H1 (cell line): ENCODE measurements at regions not wholly inside any gene's neighbourhood (a gene's known extent, or its start where the extent isn't known, plus 50 kb on each side); places are given as distances from the start of the nearest gene placed in this dataset.

Source experiments
- CTCF ChIA-PET: fragments of 300-600 bp; sonication (Branson Sonifier 250); formaldehyde crosslinking; loops from one replicate; lab custom pipeline; 2021; ENCODE audit not compliant: partially characterized antibody; lab: Charles Lee
- POLR2A ChIA-PET: fragments of 300-600 bp; sonication (Branson Sonifier 250); formaldehyde crosslinking; loops from one replicate; lab custom pipeline; 2021; ENCODE audit warnings: inconsistent platforms; ENCODE audit not compliant: partially characterized antibody; lab: Charles Lee
- DNase-seq, 2 experiments: peaks; one replicate each; pipeline versions ENCODE4 v3.0.0 to v3.0.0-alpha.2; 2010 to 2022; ENCODE audit warnings: low spot score in 2 of 2, low read depth in 1 of 2, mixed read lengths in 1 of 2
- FAIRE-seq: peaks from 2 replicates; lab custom pipeline; 2011; peaks lifted over from hg19 to GRCh38; lab: Jason Lieb, UNC
- H2AFZ ChIP-seq: 2 replicates; pipeline ENCODE4 v1.8.1; 2012; ENCODE audit warnings: low read length, inconsistent platforms
- H2AK5ac ChIP-seq: 2 replicates; pipeline ENCODE4 v1.6.1; 2013; ENCODE audit warnings: low read depth, low read length
- H2BK120ac ChIP-seq: replicated peaks from 2 replicates; pipeline ENCODE3; 2013; ENCODE audit warnings: low read depth, low read length, inconsistent platforms
- H2BK12ac ChIP-seq: 2 replicates; pipeline ENCODE4 v1.6.1; 2013; ENCODE audit warnings: low read depth, low read length
- H2BK15ac ChIP-seq: 2 replicates; pipeline ENCODE4 v1.6.1; 2013; ENCODE audit warnings: low read length
- H2BK20ac ChIP-seq: 2 replicates; pipeline ENCODE4 v1.6.1; 2013; ENCODE audit warnings: low read length
- H2BK5ac ChIP-seq: 2 replicates; pipeline ENCODE4 v1.6.1; 2013; ENCODE audit warnings: low read depth, low read length
- H3K14ac ChIP-seq: 2 replicates; pipeline ENCODE4 v1.6.1; 2013; ENCODE audit warnings: inconsistent platforms; ENCODE audit not compliant: insufficient read length
- H3K18ac ChIP-seq: 2 replicates; pipeline ENCODE4 v1.6.1; 2013; ENCODE audit warnings: low read length; ENCODE audit errors: extremely low read depth
- H3K23ac ChIP-seq: 2 replicates; pipeline ENCODE4 v1.6.1; 2013; ENCODE audit warnings: inconsistent platforms; ENCODE audit not compliant: insufficient read length
- H3K23me2 ChIP-seq: 2 replicates; pipeline ENCODE4 v1.6.1; 2013; ENCODE audit warnings: low read depth, low read length
- H3K27ac ChIP-seq: 2 replicates; pipeline ENCODE4 v1.6.1; 2011; ENCODE audit warnings: low read depth, low read length, inconsistent platforms
- H3K27me3 ChIP-seq, 4 experiments: replicated peaks in 1 of 4; 1 replicate in 1 of 4; 2 replicates in 3 of 4; pipeline versions ENCODE4 v1.6.1 to v1.8.1; 2011 to 2013; ENCODE audit warnings: low read length in 3 of 4, mild to moderate bottlenecking in 3 of 4, inconsistent platforms in 2 of 4, mixed read lengths in 2 of 4, moderate library complexity in 1 of 4; ENCODE audit not compliant: control insufficient read depth in 3 of 4, insufficient read depth in 3 of 4; ENCODE audit errors: extremely low read depth in 1 of 4
- H3K36me3 ChIP-seq, 4 experiments: 2 replicates each; pipeline versions ENCODE4 v1.6.1 to v1.8.1; 2011 to 2013; ENCODE audit warnings: mild to moderate bottlenecking in 4 of 4, low read length in 3 of 4, moderate library complexity in 2 of 4, control low read depth in 1 of 4, inconsistent platforms in 1 of 4; ENCODE audit not compliant: insufficient read depth in 4 of 4, control insufficient read depth in 2 of 4
- H3K4ac ChIP-seq: replicated peaks from 2 replicates; pipeline ENCODE3; 2013; ENCODE audit warnings: low read length, low read depth, mixed read lengths, inconsistent platforms; ENCODE audit not compliant: insufficient read length
- H3K4me1 ChIP-seq, 4 experiments: replicated peaks in 1 of 4; 1 replicate in 1 of 4; 2 replicates in 3 of 4; pipeline versions ENCODE4 v1.6.1 to v1.8.1; 2011 to 2013; ENCODE audit warnings: low read length in 3 of 4, inconsistent platforms in 2 of 4, mixed read lengths in 1 of 4; ENCODE audit not compliant: insufficient read depth in 4 of 4, control insufficient read depth in 3 of 4
- H3K4me2 ChIP-seq, 2 experiments: 2 replicates each; pipeline versions ENCODE4 v1.6.1 to v1.8.1; 2011 to 2013; ENCODE audit warnings: low read depth in 2 of 2, low read length in 2 of 2, control low read depth in 1 of 2, inconsistent platforms in 1 of 2, mild to moderate bottlenecking in 1 of 2; ENCODE audit not compliant: insufficient read depth in 1 of 2
- H3K4me3 ChIP-seq, 4 experiments: fragments of 200-600, 300-600 bp in 1 of 4; sonication (generic), shearing (Covaris generic), sonication (Bioruptor Twin) in 1 of 4; 2 replicates each; pipeline versions ENCODE4 v1.5.1 to v1.8.1; 2011 to 2016; ENCODE audit warnings: low read length in 4 of 4, low read depth in 3 of 4, control low read depth in 2 of 4, inconsistent platforms in 2 of 4, mild to moderate bottlenecking in 2 of 4, mixed read lengths in 1 of 4, moderate library complexity in 1 of 4; ENCODE audit not compliant: insufficient read depth in 2 of 4; ENCODE audit errors: extremely low read depth in 1 of 4
- H3K56ac ChIP-seq: replicated peaks from 2 replicates; pipeline ENCODE3; 2013; ENCODE audit warnings: low read depth, mild to moderate bottlenecking, mixed read lengths, low read length, inconsistent platforms; ENCODE audit not compliant: insufficient read length
- H3K79me1 ChIP-seq: 2 replicates; pipeline ENCODE4 v1.6.1; 2013; ENCODE audit warnings: low read depth, low read length, control low read depth
- H3K79me2 ChIP-seq, 2 experiments: 2 replicates each; pipeline versions ENCODE4 v1.6.1 to v1.8.1; 2012 to 2013; ENCODE audit warnings: low read length in 2 of 2, mild to moderate bottlenecking in 2 of 2, inconsistent platforms in 1 of 2; ENCODE audit not compliant: insufficient read depth in 2 of 2, control insufficient read depth in 1 of 2
- H3K9ac ChIP-seq, 4 experiments: replicated peaks in 1 of 4; 1 replicate in 1 of 4; 2 replicates in 3 of 4; pipeline versions ENCODE4 v1.6.1 to v1.8.1; 2011 to 2013; ENCODE audit warnings: low read depth in 3 of 4, low read length in 3 of 4, control low read depth in 2 of 4, mild to moderate bottlenecking in 2 of 4, moderate library complexity in 2 of 4, inconsistent platforms in 1 of 4; ENCODE audit errors: extremely low read depth in 1 of 4
- H3K9me3 ChIP-seq, 2 experiments: 2 replicates each; pipeline versions ENCODE4 v1.6.1 to v1.8.1; 2012 to 2013; ENCODE audit warnings: mild to moderate bottlenecking in 2 of 2, moderate library complexity in 2 of 2, control low read depth in 1 of 2, inconsistent platforms in 1 of 2, low read depth in 1 of 2, low read length in 1 of 2, mixed read lengths in 1 of 2; ENCODE audit not compliant: insufficient read depth in 2 of 2
- H4K20me1 ChIP-seq, 2 experiments: replicated peaks in 1 of 2; 2 replicates each; pipeline versions ENCODE3 to v1.8.1; 2011 to 2013; ENCODE audit warnings: inconsistent platforms in 2 of 2, low read length in 2 of 2, mild to moderate bottlenecking in 1 of 2; ENCODE audit not compliant: insufficient read depth in 2 of 2, control insufficient read depth in 1 of 2
- H4K5ac ChIP-seq: 2 replicates; pipeline ENCODE4 v1.6.1; 2013; ENCODE audit warnings: low read length, low read depth, mixed read lengths, inconsistent platforms; ENCODE audit not compliant: insufficient read length
- H4K8ac ChIP-seq: 2 replicates; pipeline ENCODE4 v1.8.0; 2013; ENCODE audit warnings: mild to moderate bottlenecking, moderate library complexity, low read length, inconsistent platforms; ENCODE audit not compliant: insufficient read depth; ENCODE audit errors: extremely low read depth
- H4K91ac ChIP-seq: replicated peaks from 2 replicates; pipeline ENCODE3; 2013; ENCODE audit warnings: low read length, mixed read lengths, inconsistent platforms; ENCODE audit not compliant: insufficient read length
- BRCA1 ChIP-seq: IDR thresholded peaks from 2 replicates; pipeline ENCODE4 v1.6.1; 2012; ENCODE audit warnings: low read depth, low read length, improper control_type of control experiment
- CBX5 ChIP-seq: fragments of 300-800, 300-1000 bp; sonication (generic); IDR thresholded peaks from 2 replicates; pipeline ENCODE4 v1.7.1; 2016; ENCODE audit warnings: antibody characterized with exemption, low read length, low read depth
- CBX8 ChIP-seq: fragments of 300-800, 300-1000 bp; sonication (generic); IDR thresholded peaks from 2 replicates; pipeline ENCODE4 v1.7.1; 2016; ENCODE audit warnings: low read depth, low read length, borderline replicate concordance
- CTBP2 ChIP-seq: IDR thresholded peaks from 2 replicates; pipeline ENCODE4 v1.7.0; 2011; ENCODE audit warnings: borderline replicate concordance, mild to moderate bottlenecking, moderate library complexity, mixed read lengths, low read length; ENCODE audit not compliant: insufficient read depth, insufficient read length
- GTF2F1 ChIP-seq: IDR thresholded peaks from 2 replicates; pipeline ENCODE4 v1.6.1; 2012; ENCODE audit warnings: low read depth, low read length, improper control_type of control experiment, borderline replicate concordance
- HDAC2 ChIP-seq, 2 experiments: fragments of 300-600 bp in 1 of 2; sonication (generic) in 1 of 2; IDR thresholded peaks; 2 replicates each; pipeline ENCODE4 v1.6.1; 2011 to 2012; ENCODE audit warnings: low read depth in 2 of 2, low read length in 2 of 2, mild to moderate bottlenecking in 2 of 2, moderate library complexity in 2 of 2, borderline replicate concordance in 1 of 2, inconsistent platforms in 1 of 2
- KDM5A ChIP-seq: fragments of 200-600 bp; IDR thresholded peaks from 2 replicates; pipeline ENCODE4 v1.7.1; 2012; ENCODE audit warnings: mild to moderate bottlenecking, low read length, inconsistent platforms, mixed read lengths
- NANOG ChIP-seq: IDR thresholded peaks from 2 replicates; pipeline ENCODE4 v1.6.1; 2011; ENCODE audit warnings: low read length, low read depth, mild to moderate bottlenecking, inconsistent platforms; ENCODE audit not compliant: insufficient read depth, poor library complexity, severe bottlenecking
- PHF8 ChIP-seq: fragments of 200-600 bp; sonication (generic); conservative IDR thresholded peaks from 2 replicates; pipeline ENCODE4 v1.7.1; 2012; ENCODE audit warnings: low read depth, mild to moderate bottlenecking, inconsistent platforms, low read length, moderate library complexity
- POLR2AphosphoS5 ChIP-seq: IDR thresholded peaks from 2 replicates; pipeline ENCODE4 v1.6.1; 2011; ENCODE audit warnings: low read depth, low read length
- RNF2 ChIP-seq: fragments of 200-900, 300-1000 bp; sonication (generic); IDR thresholded peaks from 2 replicates; pipeline ENCODE4 v1.7.1; 2016; ENCODE audit warnings: borderline replicate concordance, low read depth, mild to moderate bottlenecking, antibody characterized with exemption, low read length; ENCODE audit not compliant: poor library complexity, severe bottlenecking; ENCODE audit errors: missing control alignments
- SAP30 ChIP-seq: fragments of 300-600 bp; sonication (generic); IDR thresholded peaks from 2 replicates; pipeline ENCODE4 v1.7.1; 2012; ENCODE audit warnings: low read length, moderate library complexity, mild to moderate bottlenecking, inconsistent platforms; ENCODE audit not compliant: insufficient read depth, insufficient replicate concordance
- SIX5 ChIP-seq: IDR thresholded peaks from 2 replicates; pipeline ENCODE4 v1.6.1; 2011; ENCODE audit warnings: mild to moderate bottlenecking, low read depth, low read length
- TAF1 ChIP-seq: IDR thresholded peaks from 2 replicates; pipeline ENCODE4 v1.6.1; 2011; ENCODE audit warnings: mild to moderate bottlenecking, low read depth, low read length
- TBP ChIP-seq: IDR thresholded peaks from 2 replicates; pipeline ENCODE4 v1.6.1; 2011; ENCODE audit warnings: low read depth, low read length, improper control_type of control experiment
- WGBS, 2 experiments: shearing (Covaris generic) in 1 of 2; methylation state at CpG; one replicate each; pipeline versions ENCODE4 v1.1.6 to v1.1.7; 2013 to 2015; ENCODE audit warnings: low lambda C conversion rate in 2 of 2, mixed read lengths in 2 of 2, inconsistent platforms in 1 of 2, low coverage in 1 of 2, missing lambda C conversion rate in 1 of 2; ENCODE audit not compliant: insufficient replicate concordance in 2 of 2, insufficient coverage in 1 of 2, insufficient read length in 1 of 2; ENCODE audit errors: extremely low coverage in 1 of 2, missing lambda C conversion rate in 1 of 2; 5-methylcytosine and 5-hydroxymethylcytosine counted together

- no peaks in the 10 kb centered on the region for H3K36me3 ChIP-seq
- H2BK20ac ChIP-seq: no peak overlapping the region
- 98% methylated on average over 4 of the region's 4 CpGs; no CpG with 5 or more reads in 1 of the 2 experiments for WGBS, 2 experiments
- H3K4me3 ChIP-seq: no peak overlapping the region
- ChIA-PET POLR2A (no interaction called here), CTCF (no interaction called here)
- no peak overlapping the region for H3K18ac ChIP-seq
- DNase-seq (no peak), FAIRE-seq (no peak)
- no peak overlapping the region for H3K14ac ChIP-seq
- H3K9ac ChIP-seq: no peak overlapping the region
- H4K91ac ChIP-seq: no peak overlapping the region
- no peaks in the 10 kb centered on the region for H3K4me1 ChIP-seq
- no peak overlapping the region for H4K8ac ChIP-seq
- H3K23ac ChIP-seq: no peak overlapping the region
- no peak overlapping the region for H2BK5ac ChIP-seq
- no peak overlapping the region for H2AFZ ChIP-seq
- H2BK12ac ChIP-seq: no peak overlapping the region
- H3K79me1 ChIP-seq: no peaks in the 10 kb centered on the region
- H2BK120ac ChIP-seq: no peak overlapping the region
- H2AK5ac ChIP-seq: no peak overlapping the region
- no peak overlapping the region for H3K27ac ChIP-seq
- no peaks in the 10 kb centered on the region for H3K23me2 ChIP-seq
- no peak overlapping the region for H4K5ac ChIP-seq
- no peaks in the 10 kb centered on the region for H3K27me3 ChIP-seq
- H3K4ac ChIP-seq: no peak overlapping the region
- no peaks in the 10 kb centered on the region for H4K20me1 ChIP-seq
- no peaks in the 10 kb centered on the region for H3K79me2 ChIP-seq
- H2BK15ac ChIP-seq: no peak overlapping the region
- H3K4me2 ChIP-seq: no peak overlapping the region
- no peak overlapping the region for H3K56ac ChIP-seq
- no peaks in the 10 kb centered on the region for H3K9me3 ChIP-seq
- TF ChIP-seq CTBP2: no peak
- TF ChIP-seq HDAC2 (IDR thresholded peaks at IDR 0.05; ENCODE audit: borderline replicate concordance in 1 of 2, low read depth in 2 of 2, low read length in 2 of 2): no peak
- TF ChIP-seq CBX8: no peak
- no peak for TF ChIP-seq SAP30
- TF ChIP-seq POLR2AphosphoS5: no peak
- TF ChIP-seq TAF1: no peak
- no peak for TF ChIP-seq SIX5
- TF ChIP-seq CBX5: no peak
- no peak for TF ChIP-seq GTF2F1
- TF ChIP-seq RNF2: no peak
- TF ChIP-seq NANOG: no peak
- TF ChIP-seq TBP: no peak
- TF ChIP-seq KDM5A: no peak
- no peak for TF ChIP-seq BRCA1
- TF ChIP-seq PHF8: no peak
Observed at GRCh38 chr7:16301291-16301690, 120.0 kb downstream of the CRPPA start.
